ENCODE measurements at regions not wholly inside any gene's neighbourhood (a gene's known extent, or its start where the extent isn't known, plus 50 kb on each side); places are given as distances from the start of the nearest gene placed in this dataset.

DNA sequence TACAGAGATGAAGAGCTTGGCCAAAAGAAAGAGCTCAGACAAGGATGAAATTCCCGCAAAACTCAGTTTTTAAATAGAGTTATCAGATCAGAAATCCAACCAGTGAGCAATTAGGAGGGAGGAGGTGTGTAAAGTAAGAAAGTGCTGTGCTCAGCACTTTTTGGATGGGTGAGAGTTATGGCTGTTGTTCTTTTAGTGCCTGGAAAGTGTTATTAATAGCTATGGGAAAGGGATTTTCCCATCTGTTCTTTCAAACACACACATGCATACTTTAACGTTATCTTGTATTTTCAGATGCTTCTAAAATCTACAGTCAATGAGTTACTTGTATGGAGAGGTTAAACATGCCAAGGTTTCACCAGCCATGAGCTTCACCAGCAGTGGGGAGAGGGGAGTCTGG is 107.3 kb upstream of the TMEM72 start:
- H3K27ac ChIP-seq (ENCODE audit: low read depth, low read length) = no peak overlapping the region
- peaks cover 0 to 26% (median 22%) of the 10 kb centered on the region in 5 donors for H3K4me1 ChIP-seq (ENCODE audit: control insufficient read depth in 5 of 5, insufficient read depth in 5 of 5, low read length in 5 of 5)
- no peaks in the 10 kb centered on the region for H3K36me3 ChIP-seq (ENCODE audit: control insufficient read depth in 5 of 5, insufficient read depth in 5 of 5, low read length in 5 of 5)
- no peak overlapping the region for H3K4me3 ChIP-seq (ENCODE audit: low read depth in 1 of 5, low read length in 5 of 5)
- H3K27me3 ChIP-seq (ENCODE audit: control insufficient read depth in 5 of 5, insufficient read depth in 4 of 5, low read length in 5 of 5) = no peaks in the 10 kb centered on the region
- H3K9me3 ChIP-seq (ENCODE audit: control insufficient read depth in 5 of 5, low read length in 5 of 5) = no peaks in the 10 kb centered on the region
- H3K9ac ChIP-seq (ENCODE audit: low read length in 5 of 5) = no peak overlapping the region

DNA sequence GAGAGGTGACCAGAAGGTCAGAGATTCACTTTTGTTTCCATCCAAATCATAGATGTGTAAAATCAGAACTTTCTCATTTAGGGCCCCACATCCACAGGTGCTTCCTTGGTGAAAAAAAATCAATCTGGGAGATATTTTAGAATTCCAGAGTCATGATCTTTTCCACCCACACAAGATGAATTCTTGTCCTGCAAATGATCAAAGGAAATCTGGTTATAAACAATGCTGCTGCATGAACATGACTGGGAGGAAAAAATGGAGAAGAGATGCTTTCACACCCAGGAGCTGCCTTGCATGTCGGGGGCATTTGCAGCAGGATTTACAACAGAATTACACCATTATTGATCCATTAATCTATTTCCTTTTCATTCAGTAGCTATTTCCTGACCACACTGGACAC is 106.5 kb upstream of the TMEM72 start:
- Histone ChIP-seq H3K9me3 (ENCODE audit: control insufficient read depth in 5 of 5, low read length in 5 of 5) (no peaks in the 10 kb centered on the region), H3K27me3 (ENCODE audit: control insufficient read depth in 5 of 5, insufficient read depth in 4 of 5, low read length in 5 of 5) (no peaks in the 10 kb centered on the region), H3K36me3 (ENCODE audit: control insufficient read depth in 5 of 5, insufficient read depth in 5 of 5, low read length in 5 of 5) (no peaks in the 10 kb centered on the region), H3K4me3 (ENCODE audit: low read depth in 1 of 5, low read length in 5 of 5) (no peak overlapping the region), H3K9ac (ENCODE audit: low read length in 5 of 5) (no peak overlapping the region), H3K4me1 (ENCODE audit: control insufficient read depth in 5 of 5, insufficient read depth in 5 of 5, low read length in 5 of 5) (peaks cover 0 to 26% (median 22%) of the 10 kb centered on the region in 5 donors), H3K27ac (ENCODE audit: low read depth, low read length) (no peak overlapping the region)

DNA sequence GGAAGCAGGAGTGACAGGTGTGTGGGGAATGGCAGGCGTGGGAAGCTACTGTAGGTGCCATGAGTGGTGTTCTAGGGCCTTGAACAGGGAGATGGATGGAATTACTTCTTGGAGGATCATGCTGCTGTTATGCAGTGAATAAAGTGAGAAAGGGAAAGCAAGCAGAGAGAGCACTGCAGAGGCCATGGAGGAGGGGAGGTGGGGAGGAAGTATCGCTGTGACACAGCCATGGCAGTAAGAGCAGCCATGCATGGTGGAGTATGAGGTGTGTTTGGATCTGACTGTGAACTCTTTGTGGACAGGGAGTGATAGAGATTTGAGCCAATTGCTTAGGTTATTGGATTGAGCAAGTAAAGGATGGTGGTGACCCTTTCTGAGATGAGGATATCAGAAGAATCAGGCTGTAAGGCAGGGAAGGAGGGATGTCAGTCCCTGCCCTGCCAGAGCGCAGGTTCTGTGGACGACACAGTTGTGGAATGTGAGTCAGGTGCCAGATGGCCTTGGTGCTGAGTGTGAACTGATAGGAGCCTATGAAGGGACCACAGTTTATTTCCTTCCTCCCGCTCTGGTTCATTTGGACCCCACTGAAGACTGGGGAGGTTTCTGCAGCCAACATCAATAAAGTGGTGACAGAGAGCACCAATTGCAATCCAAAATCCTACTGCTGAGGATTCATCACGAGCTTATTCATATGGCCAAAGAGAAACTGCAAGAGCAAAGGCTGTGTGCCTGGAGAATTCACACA is 105.5 kb upstream of the TMEM72 start:
- Histone ChIP-seq H3K36me3 (ENCODE audit: control insufficient read depth in 5 of 5, insufficient read depth in 5 of 5, low read length in 5 of 5) (no peaks in the 10 kb centered on the region), H3K9me3 (ENCODE audit: control insufficient read depth in 5 of 5, low read length in 5 of 5) (no peaks in the 10 kb centered on the region), H3K4me1 (ENCODE audit: control insufficient read depth in 5 of 5, insufficient read depth in 5 of 5, low read length in 5 of 5) (peaks cover 0 to 26% (median 22%) of the 10 kb centered on the region in 5 donors), H3K27ac (ENCODE audit: low read depth, low read length) (no peak overlapping the region), H3K4me3 (ENCODE audit: low read depth in 1 of 5, low read length in 5 of 5) (no peak overlapping the region), H3K9ac (ENCODE audit: low read length in 5 of 5) (no peak overlapping the region), H3K27me3 (ENCODE audit: control insufficient read depth in 5 of 5, insufficient read depth in 4 of 5, low read length in 5 of 5) (no peaks in the 10 kb centered on the region)

DNA sequence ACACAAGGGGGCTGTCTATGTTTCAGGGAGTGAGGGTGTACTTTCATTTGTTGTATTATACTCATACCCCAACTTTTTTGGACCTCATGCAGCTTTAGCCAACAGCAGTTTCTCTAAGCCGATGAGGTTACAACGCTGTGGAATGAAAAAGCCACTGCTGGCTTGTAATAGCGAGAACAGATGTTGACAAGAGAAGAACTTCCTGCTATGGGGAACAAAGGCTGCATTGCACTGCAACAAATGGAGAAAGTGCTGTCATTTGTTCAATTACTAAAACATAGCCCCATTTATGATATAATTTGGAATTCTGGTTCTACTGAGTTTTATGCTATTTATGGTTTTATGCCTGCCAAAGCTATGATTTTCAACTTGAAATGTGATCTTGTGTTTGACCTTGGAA is 104.2 kb upstream of the TMEM72 start:
- Histone ChIP-seq H3K4me1 (ENCODE audit: control insufficient read depth in 5 of 5, insufficient read depth in 5 of 5, low read length in 5 of 5) (peaks cover 0 to 24% (median 18%) of the 10 kb centered on the region in 5 donors), H3K27ac (ENCODE audit: low read depth, low read length) (no peak overlapping the region)

DNA sequence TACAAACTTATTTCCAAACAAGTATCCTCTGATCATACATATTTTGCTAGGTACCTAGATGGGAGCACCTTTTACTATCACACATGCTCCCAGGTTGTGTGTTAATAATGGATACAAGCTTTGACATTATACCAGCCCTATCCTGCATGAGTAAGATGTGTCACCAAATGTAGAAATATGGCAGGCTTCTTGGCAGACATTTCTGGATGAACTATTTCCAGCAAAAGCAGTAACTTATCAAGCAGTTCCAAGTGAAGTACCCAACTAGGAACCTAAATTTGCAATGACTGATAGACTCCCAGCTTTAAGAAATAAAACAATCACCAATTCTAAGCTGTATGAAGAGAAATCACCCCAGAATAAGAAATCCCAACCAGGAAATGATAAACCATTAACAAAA is 103.7 kb upstream of the TMEM72 start:
- Histone ChIP-seq H3K27ac (ENCODE audit: low read depth, low read length) (no peak overlapping the region), H3K27me3 (ENCODE audit: control insufficient read depth in 5 of 5, insufficient read depth in 4 of 5, low read length in 5 of 5) (no peaks in the 10 kb centered on the region), H3K9ac (ENCODE audit: low read length in 5 of 5) (no peak overlapping the region), H3K4me3 (ENCODE audit: low read depth in 1 of 5, low read length in 5 of 5) (no peak overlapping the region), H3K4me1 (ENCODE audit: control insufficient read depth in 5 of 5, insufficient read depth in 5 of 5, low read length in 5 of 5) (peaks cover 0 to 20% (median 16%) of the 10 kb centered on the region in 5 donors), H3K9me3 (ENCODE audit: control insufficient read depth in 5 of 5, low read length in 5 of 5) (no peaks in the 10 kb centered on the region), H3K36me3 (ENCODE audit: control insufficient read depth in 5 of 5, insufficient read depth in 5 of 5, low read length in 5 of 5) (no peaks in the 10 kb centered on the region)

More for the DNA sequence above, 104.2 kb upstream of the TMEM72 start:
- H3K27me3 ChIP-seq (ENCODE audit: control insufficient read depth in 5 of 5, insufficient read depth in 4 of 5, low read length in 5 of 5) = no peaks in the 10 kb centered on the region
- no peaks in the 10 kb centered on the region for H3K9me3 ChIP-seq (ENCODE audit: control insufficient read depth in 5 of 5, low read length in 5 of 5)
- no peaks in the 10 kb centered on the region for H3K36me3 ChIP-seq (ENCODE audit: control insufficient read depth in 5 of 5, insufficient read depth in 5 of 5, low read length in 5 of 5)
- H3K9ac ChIP-seq (ENCODE audit: low read length in 5 of 5) = no peak overlapping the region
- no peak overlapping the region for H3K4me3 ChIP-seq (ENCODE audit: low read depth in 1 of 5, low read length in 5 of 5)

DNA sequence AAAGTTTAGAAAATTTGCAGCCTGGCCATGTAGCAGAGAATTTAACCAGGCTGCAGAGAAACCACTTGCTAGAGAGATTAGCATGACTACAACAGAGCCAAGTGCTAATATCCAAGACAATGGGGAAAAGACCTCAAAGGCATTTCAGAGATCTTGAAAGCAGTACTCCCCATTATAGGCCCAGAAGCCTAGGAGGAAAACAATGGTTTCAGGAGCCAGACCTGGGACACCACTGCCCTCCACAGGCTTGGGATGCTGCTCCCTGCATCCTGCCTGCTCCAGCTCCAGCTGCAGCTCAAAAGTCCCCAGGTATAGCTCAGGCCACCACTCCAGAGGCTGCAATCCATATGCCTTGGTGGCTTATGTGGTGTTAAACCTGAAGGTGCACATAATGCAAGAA is 101.5 kb upstream of the TMEM72 start:
- Histone ChIP-seq H3K4me1 (ENCODE audit: control insufficient read depth in 5 of 5, insufficient read depth in 5 of 5, low read length in 5 of 5) (peaks cover 0 to 20% (median 16%) of the 10 kb centered on the region in 5 donors), H3K27ac (ENCODE audit: low read depth, low read length) (no peak overlapping the region), H3K27me3 (ENCODE audit: control insufficient read depth in 5 of 5, insufficient read depth in 4 of 5, low read length in 5 of 5) (peaks cover 0 to 2% (median 0%) of the 10 kb centered on the region in 5 donors), H3K4me3 (ENCODE audit: low read depth in 1 of 5, low read length in 5 of 5) (no peak overlapping the region), H3K36me3 (ENCODE audit: control insufficient read depth in 5 of 5, insufficient read depth in 5 of 5, low read length in 5 of 5) (no peaks in the 10 kb centered on the region), H3K9me3 (ENCODE audit: control insufficient read depth in 5 of 5, low read length in 5 of 5) (no peaks in the 10 kb centered on the region), H3K9ac (ENCODE audit: low read length in 5 of 5) (no peak overlapping the region)

DNA sequence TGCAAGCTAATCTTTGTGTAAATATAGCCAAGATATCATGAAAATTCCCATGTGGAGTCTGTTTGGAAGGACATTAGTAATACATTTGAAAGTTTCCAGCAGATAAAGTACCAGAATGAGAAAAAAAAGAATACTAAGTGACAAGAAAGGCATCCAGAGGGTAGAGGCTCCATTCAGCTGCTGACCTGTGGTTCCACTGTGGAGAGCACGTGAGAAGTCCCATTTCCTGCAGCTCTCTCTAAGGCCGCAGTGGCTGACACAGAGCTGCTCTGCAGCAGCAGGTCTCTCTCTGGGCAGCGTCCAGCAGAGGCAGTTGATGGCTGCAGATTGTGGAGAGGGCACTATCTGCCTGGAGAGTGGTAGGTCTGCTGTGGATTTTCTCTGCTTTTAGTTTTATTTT is 100.1 kb upstream of the TMEM72 start:
- Histone ChIP-seq H3K4me3 (ENCODE audit: low read depth in 1 of 5, low read length in 5 of 5) (no peak overlapping the region), H3K27me3 (ENCODE audit: control insufficient read depth in 5 of 5, insufficient read depth in 4 of 5, low read length in 5 of 5) (peaks cover 0 to 2% (median 0%) of the 10 kb centered on the region in 5 donors), H3K4me1 (ENCODE audit: control insufficient read depth in 5 of 5, insufficient read depth in 5 of 5, low read length in 5 of 5) (peaks cover 0 to 14% (median 12%) of the 10 kb centered on the region in 5 donors), H3K9ac (ENCODE audit: low read length in 5 of 5) (no peak overlapping the region), H3K36me3 (ENCODE audit: control insufficient read depth in 5 of 5, insufficient read depth in 5 of 5, low read length in 5 of 5) (no peaks in the 10 kb centered on the region), H3K9me3 (ENCODE audit: control insufficient read depth in 5 of 5, low read length in 5 of 5) (no peaks in the 10 kb centered on the region), H3K27ac (ENCODE audit: low read depth, low read length) (no peak overlapping the region)

DNA sequence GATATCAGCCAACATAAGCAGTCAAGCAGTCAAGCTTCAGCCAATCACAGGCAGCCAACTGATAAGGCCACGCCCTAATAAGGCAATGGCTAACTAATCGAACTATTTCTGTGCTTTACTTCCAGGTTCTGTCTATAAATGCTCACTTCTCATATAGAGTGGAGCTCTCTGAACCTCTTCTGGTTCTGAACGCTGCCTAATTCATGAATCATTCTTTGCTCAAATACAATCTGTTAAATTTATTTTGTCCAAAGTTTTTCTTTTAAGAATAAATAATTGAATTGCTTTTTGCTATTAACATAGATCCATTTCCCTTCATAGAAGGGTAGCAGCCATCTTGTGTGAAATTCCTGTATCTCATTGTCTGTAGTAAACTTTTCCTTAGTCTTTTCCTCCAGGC is 97.9 kb upstream of the TMEM72 start:
- no peak overlapping the region for H3K4me3 ChIP-seq (ENCODE audit: low read depth in 1 of 5, low read length in 5 of 5)
- H3K36me3 ChIP-seq (ENCODE audit: control insufficient read depth in 5 of 5, insufficient read depth in 5 of 5, low read length in 5 of 5) = no peaks in the 10 kb centered on the region

DNA sequence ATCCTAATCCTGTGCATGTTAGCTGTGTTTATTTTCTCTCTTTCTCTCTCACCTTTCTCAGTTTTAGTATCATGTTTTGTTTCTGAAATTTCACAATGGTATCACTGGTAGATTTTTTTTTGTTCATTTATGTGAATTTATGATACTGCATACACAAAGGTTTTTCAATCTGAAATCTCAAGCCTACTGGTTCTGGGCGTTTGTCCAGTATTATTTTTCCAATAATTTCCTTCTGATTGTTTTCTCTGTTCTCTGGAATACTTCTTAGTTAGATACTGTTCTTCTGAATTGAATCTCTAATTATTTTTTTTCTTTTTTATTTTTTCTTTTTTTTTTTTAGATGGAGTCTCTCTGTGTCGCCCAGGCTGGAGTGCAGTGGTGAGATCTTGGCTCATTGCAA is 96.2 kb upstream of the TMEM72 start:
- Histone ChIP-seq H3K27me3 (ENCODE audit: control insufficient read depth in 5 of 5, insufficient read depth in 4 of 5, low read length in 5 of 5) (peaks cover 0 to 8% (median 6%) of the 10 kb centered on the region in 5 donors), H3K27ac (ENCODE audit: low read depth, low read length) (no peak overlapping the region), H3K9me3 (ENCODE audit: control insufficient read depth in 5 of 5, low read length in 5 of 5) (no peaks in the 10 kb centered on the region)

More for the DNA sequence above, 97.9 kb upstream of the TMEM72 start:
- Histone ChIP-seq H3K4me1 (ENCODE audit: control insufficient read depth in 5 of 5, insufficient read depth in 5 of 5, low read length in 5 of 5) (no peaks in the 10 kb centered on the region), H3K27ac (ENCODE audit: low read depth, low read length) (no peak overlapping the region), H3K9ac (ENCODE audit: low read length in 5 of 5) (no peak overlapping the region), H3K9me3 (ENCODE audit: control insufficient read depth in 5 of 5, low read length in 5 of 5) (no peaks in the 10 kb centered on the region), H3K27me3 (ENCODE audit: control insufficient read depth in 5 of 5, insufficient read depth in 4 of 5, low read length in 5 of 5) (peaks cover 0 to 3% (median 2%) of the 10 kb centered on the region in 5 donors)

DNA sequence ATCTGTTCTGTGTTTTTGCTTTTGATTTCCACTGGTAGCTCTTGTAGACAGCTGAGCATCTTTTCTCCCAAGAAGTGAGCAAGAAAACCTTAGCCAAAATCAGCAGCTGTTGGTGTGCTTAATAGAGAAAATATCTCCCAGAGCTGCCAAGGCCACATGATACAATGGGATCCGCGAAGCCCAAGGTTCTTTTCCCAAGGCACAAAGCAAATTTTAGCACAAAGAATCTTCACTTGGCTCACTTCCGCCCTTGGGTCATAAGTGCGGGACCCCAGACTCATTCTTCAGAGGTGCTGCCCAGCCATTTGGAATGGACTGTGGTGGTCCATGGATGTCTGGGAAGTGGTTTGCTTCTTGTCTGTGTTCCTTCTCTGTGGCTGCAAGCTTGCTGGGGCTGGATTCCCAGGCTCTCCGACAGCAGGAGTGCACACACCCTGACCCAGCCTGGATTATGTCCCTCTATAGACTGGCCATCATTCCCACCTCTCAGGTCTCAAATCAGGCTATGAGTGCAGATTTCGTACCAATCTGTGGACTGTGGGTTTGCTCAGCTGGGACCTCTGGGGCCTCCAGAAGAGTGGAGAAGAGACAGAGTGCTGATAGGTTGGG is 93.0 kb upstream of the TMEM72 start:
- H3K9me3 ChIP-seq (ENCODE audit: control insufficient read depth in 5 of 5, low read length in 5 of 5) = no peaks in the 10 kb centered on the region
- no peak overlapping the region for H3K9ac ChIP-seq (ENCODE audit: low read length in 5 of 5)
- no peaks in the 10 kb centered on the region for H3K4me1 ChIP-seq (ENCODE audit: control insufficient read depth in 5 of 5, insufficient read depth in 5 of 5, low read length in 5 of 5)
- H3K4me3 ChIP-seq (ENCODE audit: low read depth in 1 of 5, low read length in 5 of 5) = no peak overlapping the region
- peaks cover 0 to 8% (median 6%) of the 10 kb centered on the region in 5 donors for H3K27me3 ChIP-seq (ENCODE audit: control insufficient read depth in 5 of 5, insufficient read depth in 4 of 5, low read length in 5 of 5)
- no peak overlapping the region for H3K27ac ChIP-seq (ENCODE audit: low read depth, low read length)
- no peaks in the 10 kb centered on the region for H3K36me3 ChIP-seq (ENCODE audit: control insufficient read depth in 5 of 5, insufficient read depth in 5 of 5, low read length in 5 of 5)

More for the DNA sequence above, 96.2 kb upstream of the TMEM72 start:
- Histone ChIP-seq H3K4me1 (ENCODE audit: control insufficient read depth in 5 of 5, insufficient read depth in 5 of 5, low read length in 5 of 5) (no peaks in the 10 kb centered on the region), H3K9ac (ENCODE audit: low read length in 5 of 5) (no peak overlapping the region), H3K36me3 (ENCODE audit: control insufficient read depth in 5 of 5, insufficient read depth in 5 of 5, low read length in 5 of 5) (no peaks in the 10 kb centered on the region), H3K4me3 (ENCODE audit: low read depth in 1 of 5, low read length in 5 of 5) (no peak overlapping the region)
